ENCODE measurements at regions not wholly inside any gene's neighbourhood (a gene's known extent, or its start where the extent isn't known, plus 50 kb on each side); places are given as distances from the start of the nearest gene placed in this dataset.

GRCh38 chr5:92561411-92561959 lies 1019.5 kb downstream of the NR2F1-AS1 start:
- TF ChIP-seq CTCF (conservative IDR thresholded peaks at IDR 0.05) (no peak), ZFX (IDR thresholded peaks at IDR 0.05) (no peak)
